ENCODE measurements at regions not wholly inside any gene's neighbourhood (a gene's known extent, or its start where the extent isn't known, plus 50 kb on each side); places are given as distances from the start of the nearest gene placed in this dataset.

- DNase-seq (ENCODE audit: low spot score): no peak
Observed at GRCh38 chr22:47465222-47465621, 702.8 kb downstream of the TBC1D22A start.

GRCh38 chr22:47463220-47463619 lies 700.8 kb downstream of the TBC1D22A start:
- DNase-seq (ENCODE audit: low spot score): no peak

GRCh38 chr22:47460861-47461260 lies 698.4 kb downstream of the TBC1D22A start:
- DNase-seq (ENCODE audit: low spot score): no peak

GRCh38 chr22:47460176-47460575 lies 697.7 kb downstream of the TBC1D22A start:
- DNase-seq (ENCODE audit: low spot score): no peak

GRCh38 chr22:47458348-47458747 lies 695.9 kb downstream of the TBC1D22A start:
- no peak for DNase-seq (ENCODE audit: low spot score)

DNA sequence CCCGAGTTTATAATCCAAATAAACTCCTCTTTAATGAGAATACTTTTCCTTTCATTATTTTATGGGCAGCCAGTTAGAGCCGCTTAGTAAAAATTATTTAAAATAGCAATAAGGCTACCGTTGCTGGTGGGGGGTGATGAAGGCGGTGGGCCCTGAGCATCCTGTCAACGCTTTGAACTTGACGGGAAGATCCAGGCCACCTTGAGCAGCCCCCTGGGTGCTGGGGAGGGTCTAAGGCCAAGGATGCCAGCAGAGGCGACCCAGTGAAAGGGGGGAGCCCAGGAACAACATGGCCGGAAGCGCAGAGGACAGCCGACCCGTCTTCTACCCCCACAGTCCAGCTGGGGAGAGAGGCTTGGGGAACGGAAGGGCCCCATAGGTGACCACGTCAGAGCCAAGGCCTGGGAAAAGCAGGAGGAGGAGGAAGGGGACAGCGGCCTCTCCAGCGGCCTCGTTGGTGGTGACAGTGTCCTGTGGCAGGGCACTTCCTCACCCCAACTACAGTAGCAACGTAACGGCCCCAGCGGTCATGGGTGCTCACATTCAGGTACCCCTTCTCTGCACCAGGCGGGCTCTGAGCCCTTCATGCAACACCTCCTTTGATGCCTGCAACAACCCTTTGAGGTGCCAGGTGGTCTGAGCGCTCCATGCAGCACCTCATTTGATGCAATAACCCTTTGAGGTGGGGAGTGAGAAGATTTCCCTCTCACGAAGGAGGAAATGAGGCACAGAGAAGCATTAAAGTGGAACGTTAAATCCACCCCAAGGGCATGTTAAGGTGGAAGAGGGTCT lies 695.3 kb downstream of the TBC1D22A start:
- no peak for DNase-seq (ENCODE audit: low spot score)

- DNase-seq (ENCODE audit: low spot score): no peak
Observed at GRCh38 chr22:47457021-47457420, 694.6 kb downstream of the TBC1D22A start.

DNA sequence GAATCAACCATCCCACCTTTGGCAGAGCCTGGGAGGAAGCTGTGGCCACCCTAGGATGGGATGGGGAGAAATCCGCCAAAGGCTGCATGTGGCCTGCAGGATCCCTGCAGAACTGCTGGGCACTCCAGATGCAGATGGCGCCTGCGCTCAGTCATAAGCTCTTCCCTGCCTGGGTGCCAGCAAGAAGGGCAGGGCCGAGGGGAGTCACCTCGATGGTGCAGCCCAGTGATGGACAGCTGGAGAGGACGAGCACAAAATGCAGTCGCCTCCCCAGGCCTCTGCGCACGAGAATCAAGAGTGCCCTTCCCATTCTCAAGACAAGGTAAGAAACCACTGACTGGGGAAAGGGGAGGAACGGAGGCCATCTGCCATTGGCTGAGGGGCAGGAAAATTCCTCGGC lies 693.6 kb downstream of the TBC1D22A start:
- DNase-seq (ENCODE audit: low spot score): no peak

DNA sequence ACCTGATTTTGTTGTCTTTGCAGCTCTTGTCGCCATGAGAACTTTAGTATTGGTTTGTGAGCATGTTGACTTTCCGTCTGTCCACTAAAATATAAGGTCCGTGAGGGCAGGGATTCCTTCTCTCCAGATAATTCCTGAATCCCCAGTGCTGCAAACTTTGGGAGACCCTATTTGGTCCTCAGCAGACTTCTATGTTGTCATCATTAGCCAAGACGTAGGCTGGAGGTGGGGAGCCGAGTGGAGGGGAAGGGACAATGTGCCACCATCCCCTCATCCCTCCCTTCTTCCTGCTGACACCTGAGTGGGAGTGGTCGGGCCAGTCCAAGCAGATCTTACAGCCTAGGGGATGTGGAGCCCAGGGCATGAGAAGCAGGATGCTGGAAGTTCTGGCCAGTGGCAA lies 690.6 kb downstream of the TBC1D22A start:
- DNase-seq (ENCODE audit: low spot score): no peak

GRCh38 chr22:47452184-47452583 lies 689.7 kb downstream of the TBC1D22A start:
- DNase-seq (ENCODE audit: low spot score): peak; percentile 25

GRCh38 chr22:47450876-47451475 lies 688.5 kb downstream of the TBC1D22A start:
- no peak for DNase-seq (ENCODE audit: low spot score)

DNA sequence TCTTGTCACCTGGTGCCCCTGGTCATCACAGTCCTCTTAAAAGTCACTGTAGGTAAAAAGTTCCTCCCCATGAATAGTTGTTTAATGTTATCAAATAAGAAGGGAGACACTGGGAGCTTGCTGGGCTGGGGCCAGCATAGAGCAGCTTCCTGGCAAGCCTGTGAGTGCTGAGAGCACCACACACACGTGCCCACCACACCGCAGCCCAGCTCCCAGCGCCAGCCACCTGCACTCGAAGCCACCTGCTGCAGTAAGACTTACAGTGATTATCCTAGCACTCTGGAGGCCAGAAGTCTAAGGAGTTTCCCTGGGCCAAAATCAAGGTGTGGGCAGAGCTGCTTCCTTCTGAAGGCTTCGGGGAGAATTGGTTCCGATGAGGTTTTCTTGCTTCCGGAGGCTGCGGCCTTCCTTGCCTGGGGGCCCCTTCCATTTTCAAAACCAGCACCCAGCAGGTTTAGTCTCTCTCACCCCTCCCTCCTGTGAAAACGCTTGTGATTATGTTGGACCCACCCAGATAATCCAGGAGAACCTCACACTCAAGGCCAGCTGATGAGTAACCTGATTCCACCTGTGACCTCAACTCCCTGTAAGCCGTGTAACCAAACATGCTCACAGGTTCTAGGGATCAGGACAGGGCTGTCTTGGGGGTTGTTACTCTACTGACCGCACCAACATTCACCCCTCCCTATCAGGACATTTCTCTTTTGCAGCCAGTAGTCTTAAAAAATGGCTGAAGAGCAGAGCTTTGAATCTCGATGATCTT lies 687.2 kb downstream of the TBC1D22A start:
- DNase-seq (ENCODE audit: low spot score): no peak

GRCh38 chr22:47448231-47449223 lies 686.1 kb downstream of the TBC1D22A start:
- no peak for DNase-seq (ENCODE audit: low spot score)

GRCh38 chr22:47446821-47447810 lies 684.7 kb downstream of the TBC1D22A start:
- no peak for DNase-seq (ENCODE audit: low spot score)

DNA sequence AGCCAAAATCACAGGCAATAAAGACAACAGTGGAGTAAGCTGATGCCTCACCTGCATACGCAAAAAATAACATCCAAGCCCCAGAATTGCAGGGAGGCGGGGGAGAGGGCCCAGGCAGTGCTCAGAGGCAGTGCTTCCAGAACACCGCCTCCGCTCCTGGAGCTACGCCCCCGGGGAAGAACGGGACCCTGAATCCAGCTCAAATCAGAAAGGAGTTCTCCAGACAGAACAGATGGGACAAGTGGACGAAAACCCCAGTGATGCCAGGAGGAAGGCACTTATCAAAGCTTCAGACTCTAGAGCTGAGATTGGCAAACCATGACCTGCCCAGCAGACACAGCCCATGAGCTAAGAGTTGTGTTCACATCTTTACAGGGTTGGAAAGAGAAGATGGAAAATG lies 683.9 kb downstream of the TBC1D22A start:
- DNase-seq (ENCODE audit: low spot score): no peak

GRCh38 chr22:47445716-47446290 lies 683.4 kb downstream of the TBC1D22A start:
- DNase-seq (ENCODE audit: low spot score): no peak

- DNase-seq (ENCODE audit: low spot score): no peak
Observed at GRCh38 chr22:47445212-47445611, 682.8 kb downstream of the TBC1D22A start.

DNA sequence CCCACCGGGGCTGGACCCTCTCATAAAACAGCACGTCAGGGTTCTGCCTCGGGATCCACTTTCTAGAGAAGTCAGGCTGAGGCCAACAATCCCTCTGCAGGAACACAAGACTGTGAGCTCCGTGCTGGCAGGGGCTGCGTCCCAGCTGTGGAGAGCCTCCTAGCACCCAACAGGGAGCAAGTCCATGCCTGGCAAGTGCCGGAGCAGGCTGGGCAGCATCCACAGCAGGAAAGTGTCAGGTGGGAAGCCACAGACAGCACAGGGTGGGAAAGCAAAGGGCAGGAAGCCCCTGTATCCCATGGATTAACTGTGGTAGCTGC lies 682.3 kb downstream of the TBC1D22A start:
- DNase-seq (ENCODE audit: low spot score): no peak

DNA sequence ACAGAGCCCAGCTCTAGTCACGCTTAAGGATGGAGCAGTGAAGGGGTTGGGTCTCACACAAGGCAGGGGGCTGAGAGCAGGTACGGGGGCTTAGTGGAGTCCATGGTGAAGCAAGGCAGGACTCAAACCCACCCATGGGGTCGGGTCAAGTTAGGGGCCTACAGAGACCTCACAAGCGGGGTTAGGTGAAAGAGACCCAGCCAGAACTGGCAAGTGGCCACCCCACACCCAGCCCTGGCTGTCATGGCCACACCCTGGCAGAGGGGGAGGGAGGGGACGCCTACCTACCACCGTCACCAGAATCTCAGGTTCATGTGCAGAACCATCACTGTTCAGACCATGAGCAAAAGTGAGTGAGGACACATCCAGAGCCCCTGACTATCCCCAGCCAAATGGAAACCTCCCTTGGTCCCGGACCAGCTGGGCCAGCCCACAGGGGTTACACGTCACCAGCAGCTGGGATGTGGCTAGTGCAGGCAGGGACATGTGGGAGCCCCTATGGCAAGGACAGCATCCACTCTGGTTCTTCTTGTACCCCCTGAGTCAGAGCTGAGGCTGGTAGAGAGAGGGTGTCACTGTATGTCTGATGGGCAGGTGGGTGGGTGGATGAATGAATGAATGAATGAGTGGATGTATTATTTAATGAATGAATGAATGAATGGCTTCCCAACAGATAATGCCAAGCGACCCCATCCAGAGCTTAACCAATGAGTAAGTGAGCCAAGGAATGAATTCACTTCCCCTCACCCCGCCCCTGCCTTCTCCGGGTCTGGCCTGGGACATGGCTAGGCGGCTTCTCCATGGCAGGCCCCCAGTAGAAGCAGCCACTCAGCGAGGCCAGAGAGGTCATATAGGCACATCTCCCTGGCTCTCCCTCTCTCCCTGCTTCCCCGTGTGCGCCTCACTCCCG lies 681.6 kb downstream of the TBC1D22A start:
- DNase-seq (ENCODE audit: low spot score): no peak

Measured in iPS-NIHi11 (cell line).